Tibial artery (tissue), 4 donors: ENCODE measurements at regions not wholly inside any gene's neighbourhood (a gene's known extent, or its start where the extent isn't known, plus 50 kb on each side); places are given as distances from the start of the nearest gene placed in this dataset.

Experiments used
- DNase-seq, 2 donors: peaks; one replicate each; pipeline ENCODE4 v3.0.0-alpha.2; 2019
- H3K27ac ChIP-seq, 2 donors: fragments of 200-600 bp; sonication (generic) in 1 of 2; 1 replicate in 1 of 2; 2 replicates in 1 of 2; pipeline ENCODE4 v1.5.1; 2018 to 2019; ENCODE audit warnings: mild to moderate bottlenecking in 1 of 2
- H3K27me3 ChIP-seq, 2 donors: fragments of 200-600 bp; sonication (generic) in 1 of 2; one replicate each; pipeline versions ENCODE4 v1.5.1 to v1.6.0; 2016 to 2019
- H3K36me3 ChIP-seq, 3 donors: fragments of 200-600 bp; sonication (generic) in 2 of 3; one replicate each; pipeline ENCODE4 v1.5.1; 2016 to 2019; ENCODE audit warnings: mild to moderate bottlenecking in 2 of 3
- H3K4me1 ChIP-seq, 4 donors: fragments of 200-600 bp; sonication (generic) in 2 of 4; 1 replicate in 3 of 4; 2 replicates in 1 of 4; pipeline ENCODE4 v1.5.1; 2016 to 2019
- H3K4me3 ChIP-seq, 2 donors: fragments of 200-600 bp; sonication (generic) in 1 of 2; 1 replicate in 1 of 2; 2 replicates in 1 of 2; pipeline ENCODE4 v1.5.1; 2018 to 2019; ENCODE audit warnings: mild to moderate bottlenecking in 2 of 2
- H3K9me3 ChIP-seq, 3 donors: fragments of 200-600 bp; sonication (generic) in 1 of 3; one replicate each; pipeline ENCODE4 v1.5.1; 2016 to 2019
- intact Hi-C: fragments of 100-400 bp; cut with DNase I; formaldehyde crosslinking; loops from one replicate; pipeline ENCODE4 v1.15.0; 2023; ENCODE audit warnings: low total_unique reads
- TF ChIP-seq, protein P1 (sequence below), 2 experiments: fragments of 200-600 bp in 1 of 2; fragments of 450-650 bp in 1 of 2; IDR thresholded peaks; one replicate each; pipeline ENCODE4 v1.5.1; 2017 to 2019; ENCODE audit warnings: antibody characterized with exemption in 2 of 2, mild to moderate bottlenecking in 1 of 2, moderate library complexity in 1 of 2

DNA sequence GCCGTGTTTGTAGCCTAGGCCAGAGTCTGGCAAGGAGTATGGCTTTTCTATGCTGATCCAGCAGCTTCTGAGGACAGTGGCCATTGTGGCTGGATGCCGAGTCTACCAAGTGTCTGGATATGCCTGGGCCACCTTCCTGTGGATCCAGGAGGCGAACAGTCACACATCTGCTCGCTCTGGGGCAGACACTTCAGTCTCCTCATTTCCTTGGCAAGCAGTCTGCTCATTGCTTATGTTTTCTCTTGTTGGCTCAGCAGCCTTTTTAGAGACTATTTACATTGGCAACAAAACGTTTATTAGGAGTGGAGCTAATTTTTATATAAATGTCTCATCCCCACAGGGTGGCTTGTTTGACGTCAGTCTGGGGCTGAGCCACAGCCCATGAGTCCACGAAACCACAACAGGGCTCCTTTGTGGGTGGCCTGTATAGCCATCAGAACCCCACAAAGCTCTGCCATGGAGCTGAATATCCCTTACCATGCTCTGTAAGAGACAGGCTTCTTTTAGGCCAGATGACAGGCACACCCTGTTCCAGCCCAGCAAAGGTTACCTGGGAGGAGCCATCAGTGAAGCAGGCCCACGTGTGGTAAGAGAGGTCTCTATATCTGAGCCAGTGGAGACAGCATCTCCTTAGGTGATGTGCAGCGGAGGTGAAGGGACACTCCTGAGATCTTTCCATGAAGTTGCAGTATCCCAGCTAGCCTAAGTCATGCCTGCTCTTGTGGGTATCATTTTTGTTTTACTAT lies 221.7 kb downstream of the DIRAS2 start:
- no peaks in the 10 kb centered on the region for H3K4me1 ChIP-seq
- H3K9me3 ChIP-seq: no peaks in the 10 kb centered on the region
- H3K36me3 ChIP-seq: no peaks in the 10 kb centered on the region
- H3K4me3 ChIP-seq: no peak overlapping the region
- H3K27ac ChIP-seq: no peak overlapping the region
- DNase-seq: no peak
- TF ChIP-seq, protein P1, sequence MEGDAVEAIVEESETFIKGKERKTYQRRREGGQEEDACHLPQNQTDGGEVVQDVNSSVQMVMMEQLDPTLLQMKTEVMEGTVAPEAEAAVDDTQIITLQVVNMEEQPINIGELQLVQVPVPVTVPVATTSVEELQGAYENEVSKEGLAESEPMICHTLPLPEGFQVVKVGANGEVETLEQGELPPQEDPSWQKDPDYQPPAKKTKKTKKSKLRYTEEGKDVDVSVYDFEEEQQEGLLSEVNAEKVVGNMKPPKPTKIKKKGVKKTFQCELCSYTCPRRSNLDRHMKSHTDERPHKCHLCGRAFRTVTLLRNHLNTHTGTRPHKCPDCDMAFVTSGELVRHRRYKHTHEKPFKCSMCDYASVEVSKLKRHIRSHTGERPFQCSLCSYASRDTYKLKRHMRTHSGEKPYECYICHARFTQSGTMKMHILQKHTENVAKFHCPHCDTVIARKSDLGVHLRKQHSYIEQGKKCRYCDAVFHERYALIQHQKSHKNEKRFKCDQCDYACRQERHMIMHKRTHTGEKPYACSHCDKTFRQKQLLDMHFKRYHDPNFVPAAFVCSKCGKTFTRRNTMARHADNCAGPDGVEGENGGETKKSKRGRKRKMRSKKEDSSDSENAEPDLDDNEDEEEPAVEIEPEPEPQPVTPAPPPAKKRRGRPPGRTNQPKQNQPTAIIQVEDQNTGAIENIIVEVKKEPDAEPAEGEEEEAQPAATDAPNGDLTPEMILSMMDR (IDR thresholded peaks at IDR 0.05): no peak
- intact Hi-C loops: no loop called here
- no peaks in the 10 kb centered on the region for H3K27me3 ChIP-seq

DNA sequence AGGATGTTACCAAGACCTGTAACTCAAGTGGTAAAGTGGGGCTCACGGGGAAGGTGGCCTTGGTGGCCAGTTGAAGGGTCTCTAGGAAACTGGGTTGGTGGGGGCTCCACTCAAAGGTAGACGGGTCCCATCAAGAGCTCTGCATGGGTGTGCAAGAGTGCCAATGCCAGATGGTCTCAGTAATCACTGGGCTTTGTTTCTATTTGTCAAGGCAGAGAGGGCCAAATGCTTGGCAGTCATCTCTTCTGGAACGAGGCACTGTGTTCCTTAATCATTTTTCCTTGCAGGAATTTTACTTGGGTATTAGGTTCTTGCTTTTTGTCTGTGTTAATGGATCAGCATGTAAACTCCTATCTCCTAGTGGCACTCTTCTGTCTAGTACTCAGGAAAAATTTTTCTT lies 220.8 kb downstream of the DIRAS2 start:
- intact Hi-C loops: no loop called here
- no peaks in the 10 kb centered on the region for H3K9me3 ChIP-seq
- no peak overlapping the region for H3K27ac ChIP-seq
- no peak for DNase-seq
- TF ChIP-seq, protein P1 (IDR thresholded peaks at IDR 0.05): no peak
- no peaks in the 10 kb centered on the region for H3K27me3 ChIP-seq
- H3K36me3 ChIP-seq: no peaks in the 10 kb centered on the region
- no peaks in the 10 kb centered on the region for H3K4me1 ChIP-seq
- H3K4me3 ChIP-seq: no peak overlapping the region

DNA sequence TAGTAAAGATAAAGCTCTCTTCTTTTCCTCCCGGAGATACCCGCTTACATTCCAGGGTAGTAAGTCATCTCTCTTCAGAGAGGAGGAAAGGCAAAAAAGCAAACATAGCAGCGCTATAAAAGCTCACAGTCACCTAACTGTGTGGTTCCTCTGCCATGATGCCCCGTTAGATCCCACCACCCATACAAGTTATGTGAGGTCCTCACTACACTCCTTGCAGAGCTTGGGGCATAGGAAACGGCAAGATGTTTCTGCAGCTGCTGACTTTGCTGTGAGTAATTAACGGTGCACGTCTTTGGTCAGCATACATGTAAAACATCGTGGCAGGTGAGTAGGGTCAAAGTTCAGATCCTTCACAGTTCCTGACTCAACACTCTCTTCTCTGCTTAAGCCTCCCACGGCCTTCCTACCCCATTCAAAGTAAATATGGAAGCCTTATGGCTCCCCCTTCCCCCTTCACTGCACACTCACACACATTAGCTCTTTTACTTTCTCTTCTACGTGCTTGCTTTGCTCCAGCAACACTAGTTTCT lies 218.9 kb downstream of the DIRAS2 start:
- TF ChIP-seq, protein P1 (IDR thresholded peaks at IDR 0.05): no peak
- H3K36me3 ChIP-seq: no peaks in the 10 kb centered on the region
- no peaks in the 10 kb centered on the region for H3K9me3 ChIP-seq
- no peaks in the 10 kb centered on the region for H3K27me3 ChIP-seq
- no peak overlapping the region for H3K27ac ChIP-seq
- DNase-seq: no peak
- H3K4me3 ChIP-seq: no peak overlapping the region
- intact Hi-C loops: no loop called here
- H3K4me1 ChIP-seq: no peaks in the 10 kb centered on the region

DNA sequence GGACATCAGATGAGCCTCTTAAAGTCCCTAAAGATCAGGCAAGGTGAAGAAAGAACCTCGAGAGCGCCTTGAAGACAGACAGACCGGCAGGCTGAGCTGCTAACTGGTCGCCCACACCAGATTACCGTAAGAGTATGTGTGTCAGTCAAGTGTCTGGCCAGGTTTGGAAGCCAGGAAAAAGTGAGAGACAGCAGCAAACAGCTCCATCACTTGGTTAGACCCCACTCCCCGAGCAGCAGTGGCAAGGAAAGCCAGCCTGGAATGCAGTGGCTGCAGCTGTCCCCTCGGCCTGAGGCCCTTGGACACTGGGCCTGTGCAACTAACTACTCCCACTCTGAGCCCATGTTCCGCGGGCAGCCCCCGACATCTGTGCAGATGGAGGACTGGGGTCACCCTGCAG lies 214.1 kb downstream of the DIRAS2 start:
- H3K4me1 ChIP-seq: no peaks in the 10 kb centered on the region
- DNase-seq: no peak
- TF ChIP-seq, protein P1 (IDR thresholded peaks at IDR 0.05): no peak
- H3K4me3 ChIP-seq: no peak overlapping the region
- no peaks in the 10 kb centered on the region for H3K27me3 ChIP-seq
- no peaks in the 10 kb centered on the region for H3K9me3 ChIP-seq
- no peak overlapping the region for H3K27ac ChIP-seq
- intact Hi-C loops: no loop called here
- no peaks in the 10 kb centered on the region for H3K36me3 ChIP-seq

DNA sequence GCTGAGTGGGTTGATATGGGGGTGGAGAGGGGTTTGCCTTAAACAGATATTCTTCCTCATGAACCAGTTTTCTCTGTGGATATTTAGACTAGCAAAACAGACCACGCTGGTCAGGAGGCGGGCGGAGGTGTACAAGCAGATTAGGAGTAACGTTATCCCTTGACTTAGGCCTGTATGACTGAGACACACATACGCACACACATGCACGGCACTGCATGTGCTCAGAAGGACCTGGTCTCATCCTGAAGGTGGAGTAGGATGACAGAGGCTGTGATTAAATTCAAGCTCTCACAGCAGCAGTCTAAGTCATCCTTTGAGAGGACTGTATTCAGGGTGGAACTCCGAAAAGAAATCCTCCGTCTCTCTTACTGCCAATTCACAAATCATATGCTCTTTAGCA lies 209.7 kb downstream of the DIRAS2 start:
- H3K27ac ChIP-seq: no peak overlapping the region
- TF ChIP-seq, protein P1 (IDR thresholded peaks at IDR 0.05): no peak
- no peaks in the 10 kb centered on the region for H3K9me3 ChIP-seq
- no peaks in the 10 kb centered on the region for H3K36me3 ChIP-seq
- H3K4me3 ChIP-seq: no peak overlapping the region
- intact Hi-C loops: no loop called here
- no peaks in the 10 kb centered on the region for H3K27me3 ChIP-seq
- DNase-seq: no peak
- H3K4me1 ChIP-seq: no peaks in the 10 kb centered on the region
